ENCODE measurements at regions not wholly inside any gene's neighbourhood (a gene's known extent, or its start where the extent isn't known, plus 50 kb on each side); places are given as distances from the start of the nearest gene placed in this dataset.

- no peak for TF ChIP-seq PATZ1 (tag by site-specific recombination; IDR thresholded peaks at IDR 0.05)
- TF ChIP-seq ZNF138 (tag by site-specific recombination; IDR thresholded peaks at IDR 0.05; ENCODE audit: borderline replicate concordance), result no peak
- TF ChIP-seq ZFP69B (tag by site-specific recombination; IDR thresholded peaks at IDR 0.05), result no peak
- TF ChIP-seq ZNF701 (tag by site-specific recombination; IDR thresholded peaks at IDR 0.05), result no peak
- no peak for TF ChIP-seq ZNF2 (tag by site-specific recombination; IDR thresholded peaks at IDR 0.05)
- no peak for TF ChIP-seq ZNF148 (tag by site-specific recombination; IDR thresholded peaks at IDR 0.05; ENCODE audit: borderline replicate concordance)
Measured at GRCh38 chr10:2700626-2701305, 366.6 kb upstream of the PFKP start (continued).

GRCh38 chr10:2688958-2689357, 378.4 kb upstream of the PFKP start:
- no peak overlapping the region for H3K27ac ChIP-seq (ENCODE audit: extremely low read depth, low read depth, low read length)
- TF ChIP-seq ZNF768 (tag by site-specific recombination; IDR thresholded peaks at IDR 0.05), result no peak
- no peak for TF ChIP-seq ZNF202 (tag by site-specific recombination; IDR thresholded peaks at IDR 0.05; ENCODE audit: borderline replicate concordance)
- TF ChIP-seq ZNF366 (tag by site-specific recombination; conservative IDR thresholded peaks at IDR 0.05), result peak; percentile 95
- peak; percentile 98 for TF ChIP-seq SCRT1 (tag by site-specific recombination; IDR thresholded peaks at IDR 0.05; ENCODE audit: borderline replicate concordance)
- no peak for TF ChIP-seq ZFP41 (tag by site-specific recombination; IDR thresholded peaks at IDR 0.05; ENCODE audit: borderline replicate concordance)
- 0 out of 2 replicates have a peak, but pooled peaks have one; percentile 57 for TF ChIP-seq ZNF311 (tag by site-specific recombination; IDR thresholded peaks at IDR 0.05; ENCODE audit: borderline replicate concordance)
- no peak for TF ChIP-seq KLF17 (tag by site-specific recombination; IDR thresholded peaks at IDR 0.05)
- TF ChIP-seq SCRT2 (tag by site-specific recombination; IDR thresholded peaks at IDR 0.05), result peak; percentile 97
- no peak for TF ChIP-seq ZNF548 (tag by site-specific recombination; IDR thresholded peaks at IDR 0.05)
- TF ChIP-seq ZNF23 (tag by site-specific recombination; IDR thresholded peaks at IDR 0.05; ENCODE audit: borderline replicate concordance), result no peak
- no peak for TF ChIP-seq ZNF670 (tag by site-specific recombination; IDR thresholded peaks at IDR 0.05; ENCODE audit: low read depth)
- TF ChIP-seq ZBTB17 (tag by site-specific recombination; IDR thresholded peaks at IDR 0.05), result peak; percentile 78
- no peaks in the 10 kb centered on the region for H3K9me3 ChIP-seq (ENCODE audit: control insufficient read depth, insufficient read depth, low read depth, low read length)
- ChIA-PET CTCF (no interaction called here), POLR2A (no interaction called here)
- no peak overlapping the region for H3K4me3 ChIP-seq (ENCODE audit: low read depth, low read length)
- no peaks in the 10 kb centered on the region for H3K4me1 ChIP-seq (ENCODE audit: control insufficient read depth, insufficient read depth, low read length)
- H3K36me3 ChIP-seq (ENCODE audit: control insufficient read depth in 2 of 2, insufficient read depth in 1 of 2, low read length in 2 of 2), result no peaks in the 10 kb centered on the region; a peak in 1 of 3 replicates

GRCh38 chr10:2686691-2687090, 380.7 kb upstream of the PFKP start:
- Histone ChIP-seq H3K9me3 (ENCODE audit: control insufficient read depth, insufficient read depth, low read depth, low read length) (no peaks in the 10 kb centered on the region), H3K4me3 (ENCODE audit: low read depth, low read length) (no peak overlapping the region), H3K4me1 (ENCODE audit: control insufficient read depth, insufficient read depth, low read length) (no peaks in the 10 kb centered on the region), H3K27ac (ENCODE audit: extremely low read depth, low read depth, low read length) (no peak overlapping the region), H3K36me3 (ENCODE audit: control insufficient read depth in 2 of 2, insufficient read depth in 1 of 2, low read length in 2 of 2) (no peaks in the 10 kb centered on the region; a peak in 1 of 3 replicates)
- ChIA-PET POLR2A (no interaction called here), CTCF (no interaction called here)
- TF ChIP-seq ZNF600 (tag by site-specific recombination; IDR thresholded peaks at IDR 0.05) (no peak), ZNF175 (tag by site-specific recombination; IDR thresholded peaks at IDR 0.05) (no peak), ZNF514 (tag by site-specific recombination; IDR thresholded peaks at IDR 0.05) (no peak), PRDM10 (tag by site-specific recombination; IDR thresholded peaks at IDR 0.05) (no peak), ZNF692 (tag by site-specific recombination; IDR thresholded peaks at IDR 0.05) (no peak)
